NCI-H82 treated with DMSO at 0.1 percent for 48 hours (cell line): ENCODE measurements at regions not wholly inside any gene's neighbourhood (a gene's known extent, or its start where the extent isn't known, plus 50 kb on each side); places are given as distances from the start of the nearest gene placed in this dataset.

Experiments used
- DNase-seq: peaks from one replicate; lab custom pipeline; 2025; ENCODE audit not compliant: unreplicated experiment; lab: John Stamatoyannopoulos, UW

DNA sequence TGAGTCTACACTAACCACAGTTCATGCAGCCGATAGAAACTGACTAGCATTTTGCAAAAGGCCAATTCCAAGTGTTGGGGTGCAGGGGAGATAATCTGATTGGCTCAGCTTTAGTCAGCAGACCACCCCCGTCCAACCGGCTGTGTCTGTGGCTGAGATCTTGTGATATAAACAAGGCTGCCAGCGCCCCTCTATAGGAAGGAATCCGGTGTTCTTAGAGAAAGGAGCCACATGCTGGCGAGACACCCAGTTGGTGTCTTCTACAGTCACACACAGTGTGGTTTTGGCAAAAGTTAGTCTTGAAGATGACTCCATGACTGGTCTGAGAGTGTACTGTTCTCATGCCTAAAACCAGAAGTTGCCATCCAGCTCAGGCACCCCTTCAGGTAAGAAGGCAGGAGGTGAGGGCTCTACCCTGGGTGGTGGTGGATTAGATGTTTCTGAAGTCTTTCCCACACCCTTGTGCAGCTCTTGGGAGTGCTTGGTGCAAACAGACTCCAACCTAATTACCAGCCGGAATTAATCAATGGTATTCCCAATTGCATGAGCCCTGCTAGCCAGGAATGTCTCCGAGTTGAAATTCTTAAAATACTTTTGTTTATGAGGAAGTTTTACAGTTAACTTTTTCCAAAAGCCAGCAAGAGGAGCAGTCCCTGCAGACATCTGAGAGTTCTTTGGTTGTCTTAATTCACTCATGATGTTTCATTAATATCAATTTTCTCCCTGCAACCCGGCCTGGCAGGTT lies 172.3 kb upstream of the IRX6 start:
- no peak for DNase-seq

DNA sequence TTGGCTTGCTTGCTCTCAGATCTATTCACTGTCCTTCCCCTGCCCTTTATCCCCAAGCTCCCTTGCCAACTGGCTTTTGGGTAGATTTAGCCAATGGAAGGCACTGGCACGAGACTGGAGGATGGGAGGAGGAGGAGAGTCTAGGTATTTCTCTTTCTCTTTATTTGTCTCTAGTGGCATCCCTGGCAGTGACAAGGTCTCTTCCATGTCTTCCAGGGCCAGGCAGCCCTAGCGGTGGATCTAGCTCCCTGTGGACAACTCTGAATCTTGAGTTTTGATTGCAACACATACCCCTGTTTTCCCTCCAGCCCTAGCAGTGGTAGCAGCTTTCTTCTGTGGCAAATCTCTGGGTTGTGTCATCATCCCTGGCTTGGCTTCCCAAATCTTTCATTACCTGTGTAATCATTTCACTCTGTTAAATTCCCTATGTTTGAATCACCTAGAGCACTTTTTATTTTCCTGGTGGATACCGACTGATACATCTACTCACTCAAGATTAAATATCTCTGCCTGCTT lies 171.1 kb upstream of the IRX6 start:
- DNase-seq: no peak

GRCh38 chr16:55154262-55154661 lies 169.7 kb upstream of the IRX6 start:
- no peak for DNase-seq

GRCh38 chr16:55154956-55155355 lies 169.0 kb upstream of the IRX6 start:
- no peak for DNase-seq

GRCh38 chr16:55155815-55156214 lies 168.2 kb upstream of the IRX6 start:
- no peak for DNase-seq

- no peak for DNase-seq
Observed at GRCh38 chr16:55169780-55170179, 154.2 kb upstream of the IRX6 start.

DNA sequence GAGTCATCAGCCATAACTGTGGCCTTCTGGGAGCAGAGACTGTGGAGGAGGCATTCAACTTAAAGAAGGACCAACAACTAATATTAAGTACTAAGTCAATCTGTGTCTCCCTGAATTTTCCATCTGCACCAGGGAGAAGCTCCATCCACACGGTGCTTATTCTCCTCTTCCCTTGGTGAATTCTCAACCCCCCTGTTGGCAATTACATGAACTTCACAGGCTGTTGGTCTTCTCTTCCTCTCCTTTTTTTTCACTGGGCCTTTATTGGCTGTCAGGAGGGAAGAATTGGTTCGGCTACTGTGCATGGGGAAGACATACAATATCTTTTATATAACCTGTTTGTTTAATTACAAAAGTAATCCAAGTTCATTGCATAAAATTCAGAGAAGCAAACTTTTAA lies 152.8 kb upstream of the IRX6 start:
- no peak for DNase-seq

DNA sequence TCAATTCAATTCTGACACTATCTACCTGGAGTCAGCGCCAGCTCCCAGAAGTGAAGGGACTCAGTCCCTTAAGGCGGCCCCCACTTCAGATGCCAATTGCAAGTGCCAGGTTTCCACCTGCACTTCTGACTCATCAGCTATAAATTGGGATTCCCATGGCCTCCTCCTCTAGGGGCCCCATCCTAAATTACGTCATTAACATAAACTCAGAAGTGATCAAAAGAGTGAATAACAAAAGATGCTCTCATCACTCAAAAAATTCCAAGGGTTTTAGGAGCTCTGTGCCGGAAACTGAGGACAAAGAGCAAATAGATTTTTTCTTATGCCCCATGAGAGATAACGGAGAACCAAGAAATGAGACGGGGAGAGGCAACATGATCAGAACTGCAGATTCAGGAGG lies 148.6 kb upstream of the IRX6 start:
- no peak for DNase-seq

DNA sequence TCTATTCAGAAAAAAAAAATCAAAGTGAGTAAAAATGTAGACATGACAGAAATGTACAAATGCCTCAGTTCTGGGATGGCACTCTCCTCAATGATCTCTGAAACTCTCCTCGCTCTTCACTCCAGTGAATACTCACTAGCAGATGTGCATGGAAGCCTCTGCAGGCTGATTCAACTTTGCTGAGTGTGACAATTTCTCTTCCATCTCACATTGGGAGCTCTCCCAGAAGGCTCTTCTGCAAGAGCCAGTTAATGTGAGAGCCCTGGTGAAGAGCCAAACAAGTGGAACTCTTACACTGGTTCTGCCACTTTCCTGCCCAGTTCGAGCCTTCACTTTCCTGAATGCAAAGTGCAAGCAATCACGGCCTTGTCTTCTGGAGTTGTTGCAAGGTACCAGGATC lies 147.1 kb upstream of the IRX6 start:
- no peak for DNase-seq

DNA sequence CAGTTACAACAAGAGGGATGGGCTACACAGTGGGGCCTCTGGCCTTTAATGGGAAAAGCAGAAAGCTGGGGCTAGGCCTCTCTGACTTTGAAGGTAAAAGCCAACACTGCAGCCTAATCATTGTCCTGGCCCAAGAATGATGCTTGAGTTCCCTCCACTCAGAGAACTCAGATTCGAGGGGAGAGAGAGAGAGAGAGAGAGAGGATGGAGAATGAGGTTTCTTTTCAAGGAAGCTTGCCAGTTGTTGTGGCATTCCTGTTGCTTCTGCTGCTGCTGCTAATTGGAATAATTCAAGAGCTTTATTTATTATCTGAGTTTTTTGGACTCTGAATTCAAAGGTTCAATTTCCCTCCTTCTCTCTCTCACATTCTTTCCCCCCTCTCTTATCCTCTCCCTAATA lies 144.6 kb upstream of the IRX6 start:
- no peak for DNase-seq

DNA sequence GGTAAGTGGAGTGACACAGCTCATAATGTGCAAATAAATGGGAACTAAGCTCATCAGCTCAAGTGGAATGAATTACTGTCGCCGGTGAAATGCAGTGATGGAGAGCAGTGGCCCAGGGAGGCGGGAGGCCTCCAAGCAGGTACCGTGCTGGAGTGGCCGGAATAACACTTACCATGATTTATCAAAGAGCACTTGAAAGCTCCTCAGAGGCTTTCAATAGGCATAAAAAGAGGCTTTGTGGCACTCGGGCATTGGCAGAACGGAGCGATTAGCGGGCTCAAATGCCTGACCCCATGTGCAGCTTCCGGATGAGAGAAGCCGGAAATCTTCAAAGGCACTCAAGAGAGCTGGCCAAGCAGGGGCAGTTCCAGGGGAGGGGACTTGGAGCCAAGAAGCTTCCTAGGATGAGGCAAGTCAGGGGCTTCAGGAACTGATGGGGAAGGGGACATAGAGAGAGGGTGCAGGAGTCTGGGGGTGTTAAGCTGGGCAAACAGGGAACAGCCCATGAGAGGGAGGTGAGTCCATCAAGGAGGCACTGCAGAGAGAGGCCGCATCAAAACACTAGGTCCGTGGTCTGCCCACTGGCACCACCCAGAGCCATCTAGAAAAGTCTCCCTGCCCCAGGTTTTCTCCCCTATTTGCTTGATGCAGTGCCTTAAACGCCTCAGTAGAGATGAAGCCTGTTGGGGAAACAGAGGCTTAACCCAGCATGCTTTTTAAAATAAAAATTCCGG lies 144.0 kb upstream of the IRX6 start:
- no peak for DNase-seq

- DNase-seq: no peak
Observed at GRCh38 chr16:55184052-55184451, 140.0 kb upstream of the IRX6 start.

DNA sequence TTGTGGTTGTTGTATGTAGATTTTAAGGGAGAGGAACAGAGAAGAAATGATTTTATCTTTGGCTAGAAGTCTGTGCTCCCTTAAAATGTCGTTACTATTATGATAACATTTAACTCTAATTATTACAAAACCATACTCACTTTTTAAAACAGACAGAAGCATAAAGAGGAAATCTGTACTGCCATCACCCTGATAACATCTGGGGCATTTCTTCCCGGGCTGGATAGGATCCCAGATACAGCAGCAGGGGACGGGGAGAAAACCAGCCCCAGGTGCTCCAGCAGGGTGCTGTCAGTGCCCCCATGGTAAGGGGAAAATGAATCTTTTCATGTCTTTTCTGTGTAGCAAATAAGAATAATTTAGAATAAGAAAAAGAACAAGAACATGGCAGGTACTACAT lies 139.4 kb upstream of the IRX6 start:
- no peak for DNase-seq

DNA sequence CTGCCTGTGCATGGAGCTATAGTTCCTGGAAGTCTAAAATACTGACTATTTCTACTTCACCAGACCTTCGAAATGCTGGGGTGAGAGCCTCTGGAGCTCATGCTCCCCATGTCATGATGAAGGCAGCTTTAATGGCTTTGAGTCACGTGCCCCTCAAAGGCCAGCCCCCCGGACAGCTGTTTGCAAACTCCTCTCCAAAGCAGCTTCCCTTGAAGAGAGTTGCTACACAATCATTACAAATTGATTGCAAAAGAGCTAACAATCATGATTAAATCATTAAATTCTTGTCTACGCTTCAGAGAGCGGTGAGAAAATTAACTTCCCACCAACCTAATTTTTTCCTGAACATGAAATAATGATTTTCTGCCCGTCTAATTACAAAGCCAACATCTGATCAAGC lies 134.8 kb upstream of the IRX6 start:
- no peak for DNase-seq

DNA sequence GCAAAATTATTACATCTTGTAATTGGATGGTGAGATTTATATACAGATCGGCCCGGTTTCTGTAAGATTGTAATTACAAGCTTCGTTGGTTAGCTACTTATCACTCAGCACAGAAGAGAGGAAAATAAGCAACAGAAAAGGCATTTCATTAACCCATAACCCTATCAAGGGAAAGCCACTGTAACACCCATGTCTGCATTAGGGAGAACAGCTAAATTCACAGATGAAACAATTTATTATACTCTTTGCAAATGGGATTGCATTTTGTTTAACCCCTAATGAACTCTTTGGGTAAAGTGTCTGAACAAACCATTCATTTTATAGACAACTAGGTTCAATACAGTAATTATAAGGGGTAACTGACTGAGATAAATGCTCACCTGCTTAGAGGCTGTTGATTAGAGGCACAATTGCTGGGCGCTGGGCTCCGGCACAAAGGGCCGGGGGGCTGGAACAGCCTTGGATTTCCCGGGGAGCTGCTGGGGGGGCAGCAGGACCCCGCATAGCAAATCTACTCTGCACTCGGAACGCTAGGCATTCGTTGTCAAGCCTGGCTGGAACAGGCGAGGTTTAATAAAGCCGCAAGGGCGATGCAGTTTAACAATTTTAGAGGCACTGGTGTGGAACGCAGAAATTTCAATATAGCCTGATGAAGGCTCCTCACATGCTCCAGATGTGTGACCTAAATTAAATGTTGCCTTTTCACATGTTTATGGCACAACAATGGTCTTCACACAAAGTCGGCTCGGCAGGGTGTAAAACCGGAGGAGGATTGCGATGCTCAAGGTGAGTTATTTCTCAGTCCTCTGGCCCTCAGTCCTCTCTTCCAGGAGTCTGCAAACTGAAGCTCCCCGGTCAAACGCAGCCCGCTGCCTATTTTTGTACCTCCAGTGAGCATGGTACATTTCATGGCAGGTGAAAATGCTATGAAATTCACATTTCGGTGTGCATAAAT lies 134.0 kb upstream of the IRX6 start:
- DNase-seq: no peak

DNA sequence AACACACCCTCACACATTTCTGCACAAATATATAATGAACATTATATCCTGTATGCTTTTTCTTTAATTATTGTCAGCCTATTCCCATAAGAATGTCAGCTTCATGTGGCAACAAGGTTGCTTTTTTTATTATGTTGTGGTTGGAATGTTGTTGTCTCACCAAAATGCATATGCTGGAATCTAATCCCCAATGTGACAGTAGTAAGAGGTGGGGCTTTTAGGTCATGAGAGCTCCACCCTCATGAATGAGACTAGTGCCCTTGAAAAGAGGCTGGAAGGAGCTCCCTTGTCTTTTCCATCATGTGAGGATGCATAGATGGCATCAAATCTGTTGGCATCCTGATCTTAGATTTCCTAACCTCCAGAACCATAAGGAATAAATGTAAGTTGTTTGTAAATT lies 131.3 kb upstream of the IRX6 start:
- DNase-seq: no peak

DNA sequence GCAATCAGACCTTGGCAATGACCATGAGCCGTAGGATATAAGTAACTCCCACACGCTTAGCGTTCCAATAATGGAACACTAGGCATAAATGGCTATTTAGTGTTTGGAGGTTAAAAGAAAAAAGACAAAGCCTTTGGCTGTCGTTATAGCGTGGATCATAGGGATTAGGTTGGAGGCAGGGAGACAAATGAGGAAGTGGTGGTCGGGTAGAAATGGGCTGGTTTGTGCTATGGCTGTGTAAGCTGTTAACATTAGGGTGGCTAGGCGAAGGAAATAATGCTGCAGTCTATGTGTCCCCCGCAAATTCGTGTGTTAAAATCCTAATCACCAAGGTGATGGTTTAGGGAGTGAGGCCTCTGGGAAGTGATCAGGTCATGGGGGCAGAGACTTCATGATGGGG lies 120.4 kb upstream of the IRX6 start:
- DNase-seq: no peak

DNA sequence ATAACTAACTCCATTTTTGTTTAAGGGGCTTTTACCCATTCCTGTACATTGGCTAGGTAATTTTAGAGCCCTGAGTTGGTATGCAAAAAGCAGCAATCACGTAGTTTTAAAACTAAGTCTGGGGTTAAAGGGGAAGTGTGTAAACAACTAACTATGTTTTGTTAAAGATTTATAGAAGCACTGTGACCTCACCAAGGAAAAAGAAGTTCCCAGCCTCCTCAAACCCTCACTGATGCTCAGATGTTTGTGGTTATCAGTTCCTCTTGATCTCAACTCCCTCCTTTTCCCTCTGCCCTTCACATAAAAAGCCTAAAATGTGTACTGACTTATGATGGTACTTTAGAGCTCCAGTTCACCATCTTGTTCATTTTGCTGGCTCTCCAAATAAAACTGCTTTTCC lies 119.9 kb upstream of the IRX6 start:
- DNase-seq: no peak

- no peak for DNase-seq
Observed at GRCh38 chr16:55204923-55205322, 119.1 kb upstream of the IRX6 start.

DNA sequence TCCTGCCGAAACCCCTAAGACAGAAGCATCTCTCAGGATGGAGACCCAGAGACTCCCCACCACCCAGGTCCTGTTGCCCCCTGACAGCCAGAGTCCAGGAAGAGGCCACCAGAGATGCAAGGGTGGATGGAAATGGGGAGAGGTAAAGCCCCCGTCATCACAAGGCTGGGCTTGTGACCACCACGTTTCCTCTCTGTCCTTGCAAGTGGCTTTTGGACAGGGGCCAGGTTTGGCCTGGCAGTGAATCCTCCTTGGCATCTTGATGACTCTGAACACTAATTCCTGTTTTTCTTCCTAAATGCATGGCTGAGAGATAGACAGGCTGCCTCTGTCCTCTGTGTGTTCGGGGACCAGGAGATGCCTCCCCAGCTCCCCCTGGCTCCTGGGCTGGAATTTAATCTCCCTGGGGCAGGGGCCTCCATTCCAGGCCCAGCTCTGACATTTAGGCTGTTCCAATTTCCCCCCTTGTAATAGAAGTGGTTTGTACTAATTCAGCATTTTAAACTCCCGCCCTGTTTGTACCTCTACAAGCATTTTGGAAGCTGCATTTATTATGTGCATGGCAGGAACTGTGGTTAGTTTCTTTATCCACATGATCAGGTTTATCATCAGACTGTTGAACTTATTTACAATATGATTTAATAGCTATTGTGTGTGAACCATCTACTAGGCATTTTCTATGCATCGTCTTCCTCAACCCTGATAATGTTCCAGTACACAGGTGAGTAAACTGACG lies 116.1 kb upstream of the IRX6 start:
- DNase-seq: no peak

DNA sequence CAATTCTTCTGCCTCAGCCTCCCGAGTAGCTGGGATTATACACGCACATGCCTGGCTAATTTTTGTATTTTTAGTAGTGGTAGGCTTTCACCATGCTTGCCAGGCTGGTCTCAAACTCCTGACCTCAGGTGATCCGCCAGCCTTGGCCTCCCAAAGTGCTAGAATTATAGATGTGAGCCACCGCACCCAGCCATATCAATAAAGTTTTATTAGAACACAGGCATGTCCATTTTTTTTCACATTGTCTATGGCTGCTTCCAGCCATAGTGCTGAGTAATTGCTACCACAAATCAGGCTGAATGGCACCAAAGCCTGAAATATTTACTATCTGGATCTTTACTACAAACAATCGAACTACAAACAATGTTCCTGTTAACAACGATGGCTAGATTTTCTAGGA lies 114.4 kb upstream of the IRX6 start:
- no peak for DNase-seq
